ENCODE measurements at regions not wholly inside any gene's neighbourhood (a gene's known extent, or its start where the extent isn't known, plus 50 kb on each side); places are given as distances from the start of the nearest gene placed in this dataset.

GRCh38 chr2:239721531-239721930 is 303.6 kb downstream of the NDUFA10 start:
- DNase-seq (ENCODE audit: low read depth, low spot score): no peak
- H4K20me1 ChIP-seq (ENCODE audit: control insufficient read depth, insufficient read depth): no peaks in the 10 kb centered on the region
- H2AFZ ChIP-seq (ENCODE audit: control insufficient read depth, low read depth, low read length): no peak overlapping the region
- no peak overlapping the region for H3K4me2 ChIP-seq (ENCODE audit: control insufficient read depth, insufficient read depth)
- no peaks in the 10 kb centered on the region for H3K4me1 ChIP-seq (ENCODE audit: control insufficient read depth, insufficient read depth, low read length)
- in situ Hi-C loops (cut with MboI) (no loop called here), intact Hi-C loops (cut with micrococcal nuclease; ENCODE audit: unreplicated experiment) (no loop called here)
- H3K9ac ChIP-seq (ENCODE audit: control insufficient read depth, insufficient read depth, low read length): no peak overlapping the region
- ChIA-PET SMC1A (ENCODE audit: uncharacterized antibody, unreplicated experiment) (no interaction called here), RAD21 (ENCODE audit: unreplicated experiment) (no interaction called here), CTCF (no interaction called here), POLR2A (no interaction called here)
- no peak for FAIRE-seq
- no peak overlapping the region for H3K4me3 ChIP-seq
- H3K9me3 ChIP-seq (replicated peaks; ENCODE audit: control insufficient read depth, insufficient read depth, low read length): no peaks in the 10 kb centered on the region
- no peaks in the 10 kb centered on the region for H3K79me2 ChIP-seq (ENCODE audit: control insufficient read depth, insufficient read depth, low read length)
- no peak for ATAC-seq
- no TSS peak for BruUV-seq (replicated peaks)
- no peak overlapping the region for H3K27ac ChIP-seq (ENCODE audit: control insufficient read depth, insufficient read depth)
- no peaks in the 10 kb centered on the region; a peak in 1 of 4 replicates for H3K27me3 ChIP-seq (replicated peaks in 1 of 2; ENCODE audit: control insufficient read depth in 2 of 2, insufficient read depth in 2 of 2, low read length in 1 of 2)
- no peaks in the 10 kb centered on the region for H3K36me3 ChIP-seq (ENCODE audit: control insufficient read depth in 2 of 2, insufficient read depth in 2 of 2, low read length in 1 of 2)
- WGBS (ENCODE audit: insufficient coverage, insufficient replicate concordance, low lambda C conversion rate, missing lambda C conversion rate): 38% methylated on average over 11 of the region's 11 CpGs
- no peak for TF ChIP-seq ETV6 (conservative IDR thresholded peaks at IDR 0.05 in 1 of 2, IDR thresholded peaks at IDR 0.05 in 1 of 2; ENCODE audit: borderline replicate concordance in 1 of 2, low read depth in 1 of 2)
- no peak for TF ChIP-seq HDGF (IDR thresholded peaks at IDR 0.05)
- TF ChIP-seq ZNF592 (IDR thresholded peaks at IDR 0.05): no peak
- no peak for TF ChIP-seq RELA (IDR thresholded peaks at IDR 0.05; ENCODE audit: borderline replicate concordance, partially characterized antibody)
- no peak for TF ChIP-seq EZH2 (IDR thresholded peaks at IDR 0.05; ENCODE audit: borderline replicate concordance, control insufficient read depth, low read depth, low read length)
- TF ChIP-seq ASH2L (IDR thresholded peaks at IDR 0.05; ENCODE audit: borderline replicate concordance, low read depth): no peak
- no peak for TF ChIP-seq ATF2 (IDR thresholded peaks at IDR 0.05; ENCODE audit: low read length)
- no peak for TF ChIP-seq CBFB (IDR thresholded peaks at IDR 0.05; ENCODE audit: low read depth)
- no peak for TF ChIP-seq MTA3 (IDR thresholded peaks at IDR 0.05; ENCODE audit: borderline replicate concordance, low read length)
- TF ChIP-seq POLR2AphosphoS5 (IDR thresholded peaks at IDR 0.05; ENCODE audit: low read length): no peak
- TF ChIP-seq BHLHE40 (IDR thresholded peaks at IDR 0.05; ENCODE audit: borderline replicate concordance in 1 of 2, low read depth in 2 of 2, low read length in 1 of 2): no peak
- no peak for TF ChIP-seq BRCA1 (IDR thresholded peaks at IDR 0.05; ENCODE audit: low read depth, low read length)
- TF ChIP-seq ZBTB4 (CRISPR knock-in tag; IDR thresholded peaks at IDR 0.05): no peak

All from GM12878 (cell line).